Activated CD4-positive, alpha-beta T cell treated with anti-CD3 and anti-CD28 coated beads, Interleukin-2, amount 10 ng/mL, durations not matched to agents 7 days and 5 days (primary cell): ENCODE measurements at regions not wholly inside any gene's neighbourhood (a gene's known extent, or its start where the extent isn't known, plus 50 kb on each side); places are given as distances from the start of the nearest gene placed in this dataset.

Experiments used
- CTCF ChIA-PET: fragments of 350-600 bp; sonication (Branson Sonifier 250); formaldehyde crosslinking; loops from one replicate; lab custom pipeline; 2021; ENCODE audit warnings: antibody characterized with exemption; lab: Charles Lee
- POLR2A ChIA-PET: fragments of 350-600 bp; sonication (Branson Sonifier 250); formaldehyde crosslinking; loops from one replicate; lab custom pipeline; 2021; ENCODE audit warnings: antibody characterized with exemption; lab: Charles Lee
- DNase-seq: peaks from one replicate; pipeline ENCODE4 v3.0.0-alpha.2; 2020
- H3K27ac Mint-ChIP-seq: one replicate; pipeline ENCODE4 v1.8.0; 2021; ENCODE audit warnings: mild to moderate bottlenecking, moderate library complexity, mixed read lengths
- H3K27me3 Mint-ChIP-seq: one replicate; pipeline ENCODE4 v1.8.0; 2021; ENCODE audit warnings: mixed read lengths
- H3K36me3 Mint-ChIP-seq: one replicate; pipeline ENCODE4 v1.8.0; 2021; ENCODE audit warnings: low read depth, mixed read lengths
- H3K4me1 Mint-ChIP-seq: one replicate; pipeline ENCODE4 v1.8.0; 2021; ENCODE audit warnings: mixed read lengths
- H3K4me3 Mint-ChIP-seq: one replicate; pipeline ENCODE4 v1.8.0; 2021; ENCODE audit warnings: mild to moderate bottlenecking, moderate library complexity, mixed read lengths
- H3K9me3 Mint-ChIP-seq: one replicate; pipeline ENCODE4 v1.8.0; 2021; ENCODE audit warnings: mixed read lengths

DNA sequence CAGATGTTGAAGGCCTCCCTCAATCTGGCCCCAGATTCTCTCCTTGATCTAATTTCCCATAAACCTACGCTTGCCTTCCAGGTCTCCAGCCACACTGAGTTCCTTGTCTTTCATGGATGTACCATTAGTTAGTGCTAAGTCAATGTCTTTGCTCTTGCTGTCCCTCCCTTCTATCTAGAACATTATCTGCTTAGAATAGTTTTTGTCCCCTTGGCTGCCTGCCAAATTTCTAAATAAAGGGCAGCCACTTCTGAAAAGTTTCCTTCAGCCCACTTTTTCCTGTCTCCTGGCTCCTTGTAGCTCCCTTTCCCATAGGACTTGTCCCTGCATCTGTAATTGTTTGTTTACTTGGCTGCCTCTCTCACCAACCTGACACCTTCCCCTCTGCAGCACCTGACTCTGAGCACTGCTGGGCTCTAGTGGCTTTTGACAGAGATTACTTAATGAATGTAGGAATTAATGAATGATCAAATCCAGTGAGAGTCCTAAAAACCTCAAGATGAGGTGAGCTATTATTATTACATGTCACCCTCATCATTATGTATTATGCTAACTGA, 58.3 kb downstream of the CXCL12 start:
- H3K36me3 Mint-ChIP-seq, result no peaks in the 10 kb centered on the region
- H3K4me3 Mint-ChIP-seq, result no peak overlapping the region
- no peaks in the 10 kb centered on the region for H3K4me1 Mint-ChIP-seq
- peaks cover 3% of the 10 kb centered on the region for H3K27me3 Mint-ChIP-seq
- ChIA-PET CTCF (interaction anchor here (1.0 kb wide), 1 partner anchor 11 kb away, joined by 4 read pairs; no protein-coding TSS in a partner anchor), POLR2A (no interaction called here)
- H3K9me3 Mint-ChIP-seq, result no peaks in the 10 kb centered on the region
- no peak for DNase-seq
- H3K27ac Mint-ChIP-seq, result no peak overlapping the region

DNA sequence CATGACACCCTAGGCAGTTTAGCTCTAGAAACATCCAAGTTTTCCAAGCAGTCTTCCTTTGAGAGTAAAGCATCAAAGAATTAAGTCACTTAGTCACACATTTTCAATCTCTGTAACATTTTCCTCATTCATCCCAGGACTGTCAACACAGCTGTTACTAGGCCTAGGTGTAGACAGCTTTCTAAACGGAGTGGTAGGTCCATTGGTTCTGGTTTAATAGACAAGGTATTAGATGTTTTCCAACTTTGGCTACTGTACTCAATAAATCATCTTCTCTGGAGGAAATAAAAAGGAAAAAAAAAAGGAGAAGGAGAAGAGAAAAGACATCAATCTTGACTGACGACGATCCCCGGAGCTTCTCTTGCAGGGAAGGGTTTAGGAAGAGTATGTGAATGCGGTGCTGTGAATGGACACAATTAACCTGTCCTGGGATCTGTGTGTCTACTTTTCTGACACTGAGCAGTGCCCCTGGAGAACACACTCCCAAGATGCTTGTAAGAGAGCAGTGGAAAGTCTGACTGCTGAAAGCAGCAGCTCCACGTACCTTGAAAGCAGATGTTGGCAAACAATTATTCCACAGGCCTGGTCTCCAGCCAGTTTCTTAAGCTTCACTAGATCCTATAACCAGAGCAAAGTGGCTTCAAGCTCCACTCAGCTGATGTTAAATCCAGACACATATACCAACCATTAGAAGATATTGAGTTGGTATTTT, 59.1 kb downstream of the CXCL12 start:
- Mint-ChIP-seq H3K9me3 (no peaks in the 10 kb centered on the region), H3K27ac (no peak overlapping the region), H3K27me3 (peaks cover 3% of the 10 kb centered on the region), H3K4me3 (no peak overlapping the region), H3K36me3 (no peaks in the 10 kb centered on the region), H3K4me1 (no peaks in the 10 kb centered on the region)
- CTCF ChIA-PET, result no interaction called here
- POLR2A ChIA-PET, result no interaction called here
- DNase-seq, result no peak

DNA sequence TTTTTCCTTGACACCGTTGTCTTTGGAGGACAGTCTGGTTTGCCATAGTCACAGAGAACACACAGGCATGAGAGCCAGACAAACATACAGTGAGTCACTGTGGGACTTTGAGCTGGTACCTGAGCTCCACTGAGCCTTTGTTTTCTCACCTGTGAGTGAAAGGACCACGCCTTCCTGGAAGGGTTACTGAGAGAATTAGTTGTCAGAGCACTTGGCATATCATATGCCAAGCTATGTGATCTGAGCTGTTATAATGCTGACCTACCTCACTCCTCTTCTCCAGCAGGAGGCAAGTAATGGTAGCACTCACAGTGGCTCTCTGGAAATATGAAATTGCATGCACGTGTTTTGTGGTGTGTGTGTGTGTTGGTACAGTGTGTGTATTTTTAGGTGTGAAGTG, 59.7 kb downstream of the CXCL12 start:
- Mint-ChIP-seq H3K27ac (no peak overlapping the region), H3K36me3 (no peaks in the 10 kb centered on the region), H3K27me3 (peaks cover 4% of the 10 kb centered on the region), H3K4me1 (no peaks in the 10 kb centered on the region), H3K9me3 (no peaks in the 10 kb centered on the region), H3K4me3 (no peak overlapping the region)
- no peak for DNase-seq
- CTCF ChIA-PET, result no interaction called here
- POLR2A ChIA-PET, result no interaction called here

DNA sequence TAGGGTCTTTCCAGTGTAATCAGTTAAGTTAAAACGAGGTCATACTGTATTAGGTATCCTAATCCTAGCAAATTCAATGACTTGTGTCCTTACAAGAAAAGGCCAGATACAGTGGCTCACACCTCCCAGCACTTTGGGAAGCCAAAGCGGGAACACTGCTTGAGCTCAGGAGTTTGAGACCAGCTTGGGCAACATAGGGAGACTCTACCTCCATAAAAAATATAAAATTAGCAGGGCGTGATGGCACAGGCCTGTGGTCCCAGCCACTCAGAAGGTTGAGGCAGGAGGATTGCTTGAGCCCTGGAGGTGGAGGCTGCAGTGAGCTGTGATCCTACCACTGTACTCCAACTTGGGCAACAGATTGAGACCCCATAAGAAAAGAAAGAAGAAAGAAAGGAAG, 61.1 kb downstream of the CXCL12 start:
- Mint-ChIP-seq H3K27ac (no peak overlapping the region), H3K9me3 (no peaks in the 10 kb centered on the region), H3K4me1 (no peaks in the 10 kb centered on the region), H3K27me3 (peaks cover 4% of the 10 kb centered on the region), H3K4me3 (no peak overlapping the region), H3K36me3 (no peaks in the 10 kb centered on the region)
- no peak for DNase-seq
- ChIA-PET CTCF (no interaction called here), POLR2A (no interaction called here)

DNA sequence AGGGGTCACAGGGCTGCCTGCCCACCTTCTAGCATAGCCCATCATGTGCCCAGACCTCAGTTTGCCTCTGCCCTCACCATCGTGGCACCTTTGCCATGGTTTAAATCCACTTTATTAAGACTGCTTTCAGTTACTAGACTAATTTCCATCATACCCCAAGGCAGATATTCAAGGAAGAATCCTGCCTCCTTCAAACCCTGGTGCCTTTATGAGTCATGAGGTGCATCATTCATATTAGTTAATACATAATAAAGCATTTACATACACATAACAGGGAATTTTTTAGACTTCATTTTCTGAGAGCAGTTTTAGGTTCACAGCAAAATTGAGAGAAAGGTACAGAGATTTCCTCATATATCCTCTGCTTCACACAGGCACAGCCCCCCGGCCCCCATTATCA, 62.8 kb downstream of the CXCL12 start:
- Mint-ChIP-seq H3K4me1 (no peaks in the 10 kb centered on the region), H3K36me3 (no peaks in the 10 kb centered on the region), H3K27ac (no peak overlapping the region), H3K27me3 (peaks cover 1% of the 10 kb centered on the region), H3K4me3 (no peak overlapping the region), H3K9me3 (no peaks in the 10 kb centered on the region)
- ChIA-PET CTCF (no interaction called here), POLR2A (no interaction called here)
- no peak for DNase-seq

DNA sequence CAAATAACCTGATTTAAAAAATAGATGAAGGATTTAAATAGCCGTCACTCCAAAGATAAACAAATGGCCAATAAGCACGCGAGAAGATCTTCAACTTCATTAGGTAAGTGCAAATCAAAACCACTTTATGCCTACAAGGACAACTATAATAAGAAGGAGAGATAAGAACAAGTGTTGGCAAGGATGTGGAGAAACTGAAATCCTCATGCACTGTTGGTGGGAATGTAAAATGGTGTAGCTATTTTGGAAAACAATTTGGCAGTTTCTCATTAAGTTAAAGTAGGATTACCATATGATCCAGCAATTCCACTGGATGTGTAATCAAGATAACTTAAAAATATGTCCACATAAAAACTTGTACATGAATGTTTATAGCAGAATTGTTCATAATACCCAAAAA, 64.1 kb downstream of the CXCL12 start:
- CTCF ChIA-PET, result no interaction called here
- no peaks in the 10 kb centered on the region for H3K4me1 Mint-ChIP-seq

DNA sequence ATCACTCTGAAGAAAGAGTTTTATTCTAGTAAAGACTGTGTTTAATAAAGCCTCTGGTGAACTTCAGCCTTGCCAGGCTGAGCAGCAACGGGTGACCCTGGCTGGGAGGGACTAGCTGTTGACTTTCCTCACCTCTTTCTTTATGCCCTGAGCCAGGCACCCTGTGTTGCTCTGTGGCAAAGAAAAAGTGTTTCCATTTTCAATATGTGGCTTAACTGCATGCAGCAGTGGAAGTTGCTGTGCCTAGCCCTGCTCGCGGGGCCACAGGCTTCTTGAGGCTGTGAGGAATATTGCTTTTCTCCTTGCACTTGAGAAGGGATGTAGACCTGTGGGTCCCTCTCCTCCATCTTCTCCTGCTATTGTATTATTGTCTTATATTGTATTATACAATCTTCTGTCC, 67.0 kb downstream of the CXCL12 start:
- Mint-ChIP-seq H3K4me3 (no peak overlapping the region), H3K9me3 (no peaks in the 10 kb centered on the region), H3K4me1 (no peaks in the 10 kb centered on the region), H3K36me3 (no peaks in the 10 kb centered on the region), H3K27me3 (peaks cover 1% of the 10 kb centered on the region), H3K27ac (no peak overlapping the region)
- POLR2A ChIA-PET, result no interaction called here
- DNase-seq, result no peak
- CTCF ChIA-PET, result no interaction called here

More for the DNA sequence above, 64.1 kb downstream of the CXCL12 start:
- Mint-ChIP-seq H3K36me3 (no peaks in the 10 kb centered on the region), H3K27ac (no peak overlapping the region), H3K9me3 (no peaks in the 10 kb centered on the region), H3K4me3 (no peak overlapping the region), H3K27me3 (peaks cover 1% of the 10 kb centered on the region)
- no peak for DNase-seq
- POLR2A ChIA-PET, result no interaction called here

DNA sequence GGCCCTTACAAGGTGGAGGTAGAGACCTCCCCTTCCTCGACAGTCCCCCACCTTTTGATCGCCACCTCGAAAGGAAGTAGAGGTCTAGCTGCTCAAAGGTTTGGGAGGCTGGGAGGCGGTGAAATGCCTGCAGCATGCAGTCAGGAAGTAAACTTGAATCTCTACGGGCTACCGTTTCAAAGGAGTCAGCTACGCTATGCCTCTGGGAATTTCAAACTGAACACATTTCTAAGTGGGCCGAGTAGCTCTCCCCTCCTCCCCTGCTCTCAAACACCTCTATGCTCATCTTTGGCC, 68.0 kb downstream of the CXCL12 start:
- Mint-ChIP-seq H3K36me3 (no peaks in the 10 kb centered on the region), H3K27ac (no peak overlapping the region), H3K4me1 (no peaks in the 10 kb centered on the region), H3K9me3 (no peaks in the 10 kb centered on the region), H3K27me3 (peaks cover 1% of the 10 kb centered on the region), H3K4me3 (no peak overlapping the region)
- CTCF ChIA-PET, result no interaction called here
- DNase-seq, result no peak
- POLR2A ChIA-PET, result no interaction called here

DNA sequence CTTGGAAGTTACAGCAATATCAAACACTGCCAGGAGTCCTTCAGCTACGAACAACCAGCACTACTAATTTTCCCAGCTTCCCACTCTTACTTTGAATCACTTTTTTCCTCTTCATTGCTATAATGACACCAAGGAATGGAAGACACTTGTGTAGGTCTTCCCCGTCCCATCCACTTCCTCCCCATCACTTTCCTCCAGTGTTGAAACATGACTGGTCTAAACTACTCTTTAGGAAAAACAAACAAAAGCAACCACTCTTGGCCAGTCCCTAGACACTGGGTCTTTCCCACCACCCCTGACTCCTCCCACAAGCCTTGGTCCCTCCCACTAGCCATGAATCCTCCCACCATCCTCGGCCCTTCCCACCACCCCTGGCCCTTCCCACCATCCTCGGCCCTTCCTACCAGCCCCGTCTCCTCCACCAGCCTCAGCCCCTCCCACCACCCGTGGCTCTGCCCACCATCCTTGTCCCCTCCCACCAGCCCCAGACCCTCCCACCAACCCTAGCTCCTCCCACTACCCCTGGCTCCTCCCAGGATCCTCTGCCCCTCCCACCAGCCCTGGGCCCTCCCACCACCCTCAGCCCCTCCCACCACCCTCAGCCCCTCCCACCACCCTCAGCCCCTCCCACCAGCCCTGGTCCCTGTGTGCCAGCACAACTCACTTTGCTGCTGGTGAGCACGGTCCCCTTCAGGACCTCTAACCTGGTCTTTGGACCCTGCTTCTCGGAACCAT, 68.5 kb downstream of the CXCL12 start:
- Mint-ChIP-seq H3K36me3 (no peaks in the 10 kb centered on the region), H3K27ac (no peak overlapping the region), H3K4me3 (no peak overlapping the region), H3K27me3 (peaks cover 6% of the 10 kb centered on the region), H3K4me1 (peaks cover 3% of the 10 kb centered on the region), H3K9me3 (no peaks in the 10 kb centered on the region)
- POLR2A ChIA-PET, result no interaction called here
- CTCF ChIA-PET, result no interaction called here
- no peak for DNase-seq

DNA sequence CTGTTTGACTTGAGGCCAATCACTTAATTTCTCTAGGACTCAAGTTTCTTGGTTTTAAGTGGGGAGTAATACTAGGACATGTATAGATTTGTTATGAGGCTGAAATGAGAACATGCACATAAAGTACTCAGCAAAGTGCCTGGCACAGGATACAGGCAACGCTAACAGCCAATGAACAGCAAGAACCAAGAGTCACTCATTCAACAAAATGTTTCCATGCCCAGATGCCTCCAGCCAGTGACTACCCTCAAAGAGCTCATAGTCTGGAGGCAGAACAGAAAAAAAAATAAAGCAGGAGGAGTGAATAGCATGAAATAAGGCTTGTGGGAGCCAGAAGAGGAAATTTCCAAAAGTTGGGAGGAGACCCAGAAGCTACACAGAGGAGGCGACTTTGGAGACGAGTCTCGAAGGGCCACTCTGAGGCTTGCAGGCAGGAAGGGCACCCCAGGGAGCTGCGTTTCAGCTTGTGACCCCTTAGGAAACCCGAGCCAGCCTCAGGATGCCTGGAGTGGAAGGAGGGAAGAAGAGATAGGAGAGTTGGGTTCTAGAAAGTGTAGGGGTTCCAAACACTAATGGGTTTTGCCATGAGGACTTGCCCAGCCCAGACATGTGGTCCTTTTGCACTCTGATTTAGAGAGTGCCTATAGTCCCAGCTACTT, 70.0 kb downstream of the CXCL12 start:
- POLR2A ChIA-PET, result no interaction called here
- H3K36me3 Mint-ChIP-seq, result no peaks in the 10 kb centered on the region

DNA sequence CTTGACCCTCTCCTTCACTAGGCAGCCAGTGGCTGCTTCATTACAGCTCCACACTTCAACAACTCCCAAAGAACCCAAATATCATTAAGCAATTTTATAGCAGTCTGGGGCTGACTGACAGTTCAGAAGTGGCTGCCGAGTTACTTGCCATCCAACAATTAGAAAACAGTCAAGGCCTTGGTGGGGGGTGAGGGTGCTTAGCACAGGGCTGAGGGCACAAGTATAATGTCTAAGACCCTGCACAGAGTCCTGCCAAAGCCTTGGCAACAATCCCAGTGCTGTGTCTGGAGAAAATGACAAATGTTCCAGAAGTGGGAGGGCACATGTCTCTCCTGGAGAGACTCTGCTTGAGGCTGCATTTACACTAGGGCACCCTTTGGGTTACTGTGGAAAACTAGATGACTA, 71.1 kb downstream of the CXCL12 start:
- ChIA-PET CTCF (no interaction called here), POLR2A (no interaction called here)
- Mint-ChIP-seq H3K27ac (no peak overlapping the region), H3K4me1 (peaks cover 6% of the 10 kb centered on the region), H3K27me3 (peaks cover 7% of the 10 kb centered on the region), H3K4me3 (no peak overlapping the region), H3K9me3 (no peaks in the 10 kb centered on the region), H3K36me3 (no peaks in the 10 kb centered on the region)
- no peak for DNase-seq

More for the DNA sequence above, 70.0 kb downstream of the CXCL12 start:
- Mint-ChIP-seq H3K27ac (no peak overlapping the region), H3K4me3 (no peak overlapping the region), H3K27me3 (peaks cover 7% of the 10 kb centered on the region), H3K4me1 (peaks cover 6% of the 10 kb centered on the region), H3K9me3 (no peaks in the 10 kb centered on the region)
- no peak for DNase-seq
- CTCF ChIA-PET, result no interaction called here

DNA sequence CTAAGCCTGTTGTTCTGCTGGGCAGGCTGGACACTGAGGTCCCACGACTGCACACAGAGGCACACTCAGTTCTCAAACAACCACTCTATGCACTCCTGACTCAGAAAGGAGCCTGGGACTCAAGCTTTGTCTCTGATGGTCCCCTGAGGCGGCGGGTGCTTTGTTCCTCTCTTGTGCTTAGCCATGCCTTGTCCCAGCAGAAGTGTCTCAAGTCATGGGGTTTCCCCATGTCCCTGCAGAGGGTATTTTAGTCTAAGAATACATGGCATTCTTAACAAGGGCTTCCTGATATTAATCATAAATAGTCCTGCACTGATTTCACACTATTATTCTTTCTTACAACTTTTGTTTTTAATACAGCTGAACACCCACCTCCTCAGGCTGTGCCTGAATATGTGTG, 72.5 kb downstream of the CXCL12 start:
- H3K4me3 Mint-ChIP-seq, result no peak overlapping the region
- POLR2A ChIA-PET, result no interaction called here
- no peaks in the 10 kb centered on the region for H3K36me3 Mint-ChIP-seq
- peaks cover 6% of the 10 kb centered on the region for H3K4me1 Mint-ChIP-seq
- no peak for DNase-seq
- H3K27me3 Mint-ChIP-seq, result peaks cover 7% of the 10 kb centered on the region
- CTCF ChIA-PET, result no interaction called here
- no peaks in the 10 kb centered on the region for H3K9me3 Mint-ChIP-seq
- no peak overlapping the region for H3K27ac Mint-ChIP-seq

DNA sequence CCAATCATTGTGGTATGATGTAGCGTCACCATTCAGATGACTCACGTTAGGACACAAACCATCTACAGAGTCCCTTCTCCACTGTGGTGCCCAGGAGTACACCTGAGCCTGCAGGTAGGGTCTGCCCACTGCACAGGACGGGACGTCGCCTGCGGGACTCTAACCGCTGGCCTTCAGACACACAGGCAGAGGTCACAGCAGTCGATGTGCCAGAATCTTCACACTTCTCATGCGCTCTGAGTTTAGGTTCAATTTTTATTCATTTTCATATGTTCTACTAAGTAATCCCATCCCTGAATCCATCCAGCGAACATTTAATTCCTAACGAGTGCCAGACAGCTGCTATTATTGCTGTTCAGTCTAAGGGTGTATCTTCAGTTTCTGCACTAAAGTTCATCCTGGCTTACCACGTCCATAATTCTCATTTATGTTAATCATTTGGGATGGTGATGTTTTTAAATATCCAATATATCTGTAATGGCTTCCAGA, 73.3 kb downstream of the CXCL12 start:
- CTCF ChIA-PET, result no interaction called here
- Mint-ChIP-seq H3K4me3 (no peak overlapping the region), H3K27me3 (peaks cover 7% of the 10 kb centered on the region), H3K36me3 (no peaks in the 10 kb centered on the region), H3K27ac (no peak overlapping the region), H3K9me3 (no peaks in the 10 kb centered on the region), H3K4me1 (peaks cover 6% of the 10 kb centered on the region)
- POLR2A ChIA-PET, result no interaction called here
- no peak for DNase-seq
